HCT116 (cell line): ENCODE measurements at regions not wholly inside any gene's neighbourhood (a gene's known extent, or its start where the extent isn't known, plus 50 kb on each side); places are given as distances from the start of the nearest gene placed in this dataset.

Experiments used
- CTCF ChIP-seq, 3 experiments: fragments of 200-600 bp in 1 of 3; sonication (generic) in 1 of 3; IDR thresholded peaks in 2 of 3; conservative IDR thresholded peaks in 1 of 3; 2 replicates each; pipeline ENCODE4 v1.5.1; 2012 to 2017; ENCODE audit warnings: low read depth in 2 of 3, low read length in 2 of 3, antibody characterized with exemption in 1 of 3, borderline replicate concordance in 1 of 3, control low read depth in 1 of 3, mild to moderate bottlenecking in 1 of 3, mixed read lengths in 1 of 3, mixed run types in 1 of 3, moderate library complexity in 1 of 3; ENCODE audit not compliant: insufficient read depth in 1 of 3
- EZH2phosphoT487 ChIP-seq: fragments of 200-600 bp; IDR thresholded peaks from 2 replicates; pipeline ENCODE4 v1.6.1; 2018; ENCODE audit warnings: antibody characterized with exemption, borderline replicate concordance
- FOSL1 ChIP-seq: IDR thresholded peaks from 2 replicates; pipeline ENCODE4 v1.6.1; 2012; ENCODE audit warnings: low read depth
- RAD21 ChIP-seq: IDR thresholded peaks from 2 replicates; pipeline ENCODE4 v1.6.1; 2012; ENCODE audit warnings: low read depth, mild to moderate bottlenecking
- REST ChIP-seq: IDR thresholded peaks from 2 replicates; pipeline ENCODE4 v1.6.1; 2012; ENCODE audit warnings: low read depth
- SIN3A ChIP-seq: IDR thresholded peaks from 2 replicates; pipeline ENCODE4 v1.6.1; 2012; ENCODE audit warnings: low read depth
- ZNF274 ChIP-seq: fragments of 200-500 bp; sonication (Bioruptor generic); IDR thresholded peaks from 2 replicates; pipeline ENCODE4 v1.6.1; 2014; ENCODE audit warnings: mild to moderate bottlenecking, low read depth, low read length, inconsistent platforms

- TF ChIP-seq RAD21 (no peak), FOSL1 (no peak), EZH2phosphoT487 (no peak), ZNF274 (no peak), CTCF (IDR thresholded peaks at IDR 0.05 in 2 of 3, conservative IDR thresholded peaks at IDR 0.05 in 1 of 3; ENCODE audit: borderline replicate concordance in 1 of 3, insufficient read depth in 1 of 3, low read depth in 2 of 3, low read length in 2 of 3) (no peak), SIN3A (no peak), REST (no peak)
Observed at GRCh38 chr1:80498673-80499072, 1302.1 kb upstream of the ADGRL2 start.
